ENCODE measurements at regions not wholly inside any gene's neighbourhood (a gene's known extent, or its start where the extent isn't known, plus 50 kb on each side); places are given as distances from the start of the nearest gene placed in this dataset.

DNA sequence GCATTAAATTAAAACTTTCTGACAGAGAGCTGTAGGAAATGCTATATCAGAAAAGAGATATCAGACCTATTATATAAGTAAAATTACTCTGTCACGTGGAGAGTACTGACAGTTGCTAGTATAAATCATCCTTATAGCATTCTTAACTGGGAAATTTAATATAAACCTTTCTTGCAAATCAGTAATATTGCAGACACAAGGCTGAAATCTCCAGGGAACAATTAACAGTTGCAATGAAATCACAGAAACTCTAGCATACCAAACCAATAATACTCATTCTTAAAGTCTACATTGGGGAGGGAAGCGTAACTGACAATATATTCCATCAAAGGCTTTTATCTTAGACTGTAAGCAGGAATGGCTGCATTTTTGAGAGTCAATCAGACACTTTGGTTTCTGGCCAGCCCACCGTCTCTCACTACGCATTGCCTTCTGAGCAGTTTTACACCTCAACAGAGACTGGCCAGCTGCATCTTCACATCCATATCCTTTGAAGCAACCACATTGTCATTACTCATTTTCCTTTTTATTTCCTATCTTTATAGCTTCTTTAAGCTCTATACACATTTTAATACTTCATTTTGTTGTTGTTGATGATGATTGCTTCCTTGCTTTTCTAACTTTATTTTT lies 536.0 kb upstream of the CDH2 start:
- no peak overlapping the region for H3K27ac ChIP-seq
- no peaks in the 10 kb centered on the region for H4K20me1 ChIP-seq
- H3K27me3 ChIP-seq = no peaks in the 10 kb centered on the region
- H3K4me2 ChIP-seq = no peak overlapping the region
- TF ChIP-seq Cebpa-rat (IDR thresholded peaks at IDR 0.05) = no peak
- H3K36me3 ChIP-seq = no peaks in the 10 kb centered on the region
- H3K9ac ChIP-seq = no peak overlapping the region
- H3K4me3 ChIP-seq = no peak overlapping the region
- no peaks in the 10 kb centered on the region for H3K9me3 ChIP-seq
- no peaks in the 10 kb centered on the region for H3K4me1 ChIP-seq

DNA sequence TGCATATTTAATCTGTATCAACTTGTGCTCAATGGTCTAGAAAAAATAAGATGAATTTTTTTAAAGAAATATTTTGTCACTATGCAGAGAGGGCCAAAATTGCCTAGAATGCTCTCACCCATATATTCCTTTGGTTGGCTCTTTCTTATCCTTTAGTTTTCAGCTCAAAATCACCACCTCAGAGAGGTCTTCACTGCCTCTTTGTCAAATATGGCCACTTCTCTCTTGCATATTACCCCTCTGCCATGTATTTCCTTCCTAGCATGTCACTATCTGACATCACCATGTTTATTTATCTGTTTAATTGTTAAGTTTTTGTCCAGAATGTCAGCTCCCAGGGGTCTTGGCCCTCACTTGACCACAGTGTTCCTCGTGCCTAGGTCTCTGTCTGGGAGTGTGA lies 535.2 kb upstream of the CDH2 start:
- Histone ChIP-seq H3K36me3 (no peaks in the 10 kb centered on the region), H3K9me3 (no peaks in the 10 kb centered on the region), H3K27ac (no peak overlapping the region), H3K27me3 (no peaks in the 10 kb centered on the region), H3K4me2 (no peak overlapping the region), H3K9ac (no peak overlapping the region), H3K4me3 (no peak overlapping the region), H3K4me1 (no peaks in the 10 kb centered on the region), H4K20me1 (no peaks in the 10 kb centered on the region)
- no peak for TF ChIP-seq Cebpa-rat (IDR thresholded peaks at IDR 0.05)

DNA sequence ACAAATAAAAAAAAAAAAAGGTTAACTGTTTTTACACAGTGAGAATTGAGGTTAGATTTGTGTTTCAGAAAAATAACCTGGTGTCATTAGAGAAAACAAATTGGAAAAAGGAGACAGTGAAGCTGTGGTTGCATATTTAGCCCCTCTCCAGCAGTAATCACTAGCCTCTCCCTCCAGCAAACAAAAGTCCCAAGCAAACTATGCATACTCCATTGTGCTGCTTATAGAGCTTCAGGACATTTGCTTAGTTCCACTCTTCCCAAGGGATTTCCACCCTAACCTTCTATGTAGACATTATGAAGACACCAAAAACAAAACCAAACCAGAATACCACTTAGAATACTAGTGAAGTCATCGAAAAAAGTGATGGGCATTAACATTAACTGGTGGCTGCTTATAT lies 534.2 kb upstream of the CDH2 start:
- Histone ChIP-seq H3K4me2 (no peak overlapping the region), H3K9me3 (no peaks in the 10 kb centered on the region), H3K4me1 (no peaks in the 10 kb centered on the region), H3K9ac (no peak overlapping the region), H3K27me3 (no peaks in the 10 kb centered on the region), H3K36me3 (no peaks in the 10 kb centered on the region), H4K20me1 (no peaks in the 10 kb centered on the region), H3K27ac (no peak overlapping the region), H3K4me3 (no peak overlapping the region)
- no peak for TF ChIP-seq Cebpa-rat (IDR thresholded peaks at IDR 0.05)

DNA sequence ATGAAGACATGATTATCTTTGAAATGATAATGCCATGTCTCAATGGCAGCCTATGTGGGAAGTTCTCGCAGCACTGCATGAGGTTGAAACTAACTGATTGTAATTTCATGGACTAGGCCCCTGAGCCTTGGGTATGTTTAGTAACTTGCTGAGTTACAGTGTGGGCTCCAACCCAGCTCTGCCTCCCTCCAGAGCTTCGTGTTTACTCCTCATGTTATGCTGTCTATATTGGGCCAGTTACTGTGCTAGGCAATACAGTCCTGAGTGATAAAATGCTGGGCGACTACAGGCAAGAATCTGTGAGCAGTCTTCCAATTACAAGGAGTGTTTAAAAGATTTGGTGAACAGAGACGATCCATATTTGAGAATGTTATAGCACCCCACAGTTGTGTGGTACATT lies 530.1 kb upstream of the CDH2 start:
- Histone ChIP-seq H3K4me2 (no peak overlapping the region), H4K20me1 (no peaks in the 10 kb centered on the region), H3K4me3 (no peak overlapping the region), H3K9me3 (no peaks in the 10 kb centered on the region), H3K9ac (no peak overlapping the region), H3K36me3 (no peaks in the 10 kb centered on the region), H3K27me3 (no peaks in the 10 kb centered on the region), H3K4me1 (no peaks in the 10 kb centered on the region), H3K27ac (no peak overlapping the region)
- TF ChIP-seq Cebpa-rat (IDR thresholded peaks at IDR 0.05) = no peak

- H3K27ac ChIP-seq = no peak overlapping the region
- no peaks in the 10 kb centered on the region for H3K4me1 ChIP-seq
- no peaks in the 10 kb centered on the region for H3K27me3 ChIP-seq
- H3K9ac ChIP-seq = no peak overlapping the region
- no peaks in the 10 kb centered on the region for H4K20me1 ChIP-seq
- no peak overlapping the region for H3K4me3 ChIP-seq
- H3K4me2 ChIP-seq = no peak overlapping the region
- no peaks in the 10 kb centered on the region for H3K36me3 ChIP-seq
- TF ChIP-seq Cebpa-rat (IDR thresholded peaks at IDR 0.05) = no peak
- no peaks in the 10 kb centered on the region for H3K9me3 ChIP-seq
Measured at GRCh38 chr18:28706397-28706796, 529.5 kb upstream of the CDH2 start.

- TF ChIP-seq Cebpa-rat (IDR thresholded peaks at IDR 0.05) = no peak
- H3K27me3 ChIP-seq = no peaks in the 10 kb centered on the region
- H3K9ac ChIP-seq = no peak overlapping the region
- H3K27ac ChIP-seq = no peak overlapping the region
- H3K36me3 ChIP-seq = no peaks in the 10 kb centered on the region
- H3K4me3 ChIP-seq = no peak overlapping the region
- H3K4me1 ChIP-seq = no peaks in the 10 kb centered on the region
- no peaks in the 10 kb centered on the region for H3K9me3 ChIP-seq
- H4K20me1 ChIP-seq = no peaks in the 10 kb centered on the region
- H3K4me2 ChIP-seq = no peak overlapping the region
Measured at GRCh38 chr18:28705482-28705881, 528.6 kb upstream of the CDH2 start.

DNA sequence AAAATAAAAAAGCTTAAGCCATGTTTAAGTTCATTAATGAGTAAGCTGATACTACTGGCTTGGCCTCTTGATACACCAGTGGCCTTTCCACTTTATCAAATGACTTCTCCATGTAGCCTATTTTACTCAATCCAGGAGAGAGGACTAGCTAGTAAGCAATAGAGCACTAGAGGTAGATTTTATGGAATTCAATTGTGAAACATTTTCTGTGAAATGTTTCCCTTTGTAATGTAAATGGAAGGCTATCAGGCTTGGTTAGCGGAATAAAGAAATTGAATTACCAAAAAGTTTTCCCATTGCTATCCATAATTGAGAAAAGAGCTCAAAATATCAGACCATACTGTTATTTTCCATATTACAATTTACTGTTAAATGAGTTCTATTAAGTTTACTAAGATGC lies 515.4 kb upstream of the CDH2 start:
- Histone ChIP-seq H3K27ac (no peak overlapping the region), H3K36me3 (no peaks in the 10 kb centered on the region), H3K4me1 (peaks cover 10% of the 10 kb centered on the region), H3K9ac (no peak overlapping the region), H3K9me3 (no peaks in the 10 kb centered on the region), H3K4me2 (no peak overlapping the region), H3K4me3 (no peak overlapping the region), H3K27me3 (no peaks in the 10 kb centered on the region), H4K20me1 (no peaks in the 10 kb centered on the region)
- TF ChIP-seq Cebpa-rat (IDR thresholded peaks at IDR 0.05) = no peak

GRCh38 chr18:28691496-28691840 lies 514.5 kb upstream of the CDH2 start:
- no peak overlapping the region for H3K27ac ChIP-seq
- peaks cover 10% of the 10 kb centered on the region for H3K4me1 ChIP-seq
- no peak overlapping the region for H3K9ac ChIP-seq
- H3K27me3 ChIP-seq = no peaks in the 10 kb centered on the region
- no peaks in the 10 kb centered on the region for H3K36me3 ChIP-seq
- no peak for TF ChIP-seq Cebpa-rat (IDR thresholded peaks at IDR 0.05)
- H3K4me2 ChIP-seq = no peak overlapping the region
- no peaks in the 10 kb centered on the region for H4K20me1 ChIP-seq
- no peak overlapping the region for H3K4me3 ChIP-seq
- no peaks in the 10 kb centered on the region for H3K9me3 ChIP-seq

DNA sequence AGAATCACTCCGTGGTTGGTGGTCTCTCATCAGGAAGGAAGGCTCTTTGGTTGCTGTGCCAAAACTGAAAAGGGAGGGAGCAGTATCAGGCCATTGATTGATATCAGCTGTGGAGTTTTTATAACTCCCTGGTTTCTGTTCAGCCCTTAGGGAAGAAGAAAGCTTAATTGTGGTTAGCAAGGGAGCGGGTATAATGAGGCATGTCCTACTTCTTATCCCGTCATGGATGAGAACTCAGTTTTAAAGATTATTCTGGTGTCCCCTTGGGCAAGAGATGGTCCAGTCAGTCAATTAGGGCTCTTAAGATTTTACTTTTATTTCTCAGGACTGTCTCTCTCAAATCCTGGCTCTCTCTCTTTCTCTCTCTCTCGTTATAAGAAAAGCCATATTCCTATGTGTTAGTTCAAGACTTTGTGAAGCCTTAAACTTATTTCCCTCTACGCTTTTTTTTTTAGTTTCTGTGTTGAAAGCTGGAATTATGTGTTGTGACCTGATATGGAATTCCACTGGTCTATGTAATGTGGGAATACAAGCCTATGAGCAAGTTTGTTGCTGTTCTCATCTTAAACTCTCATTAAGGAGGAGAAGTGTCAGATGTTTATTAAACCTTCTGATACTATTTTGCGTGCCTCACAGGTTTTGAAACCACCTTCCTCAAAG lies 514.0 kb upstream of the CDH2 start:
- no peak overlapping the region for H3K27ac ChIP-seq
- peak overlapping the region; percentile 35 for H3K4me2 ChIP-seq
- peaks cover 10% of the 10 kb centered on the region for H3K4me1 ChIP-seq
- H3K4me3 ChIP-seq = no peak overlapping the region
- H3K27me3 ChIP-seq = no peaks in the 10 kb centered on the region
- H3K9me3 ChIP-seq = no peaks in the 10 kb centered on the region
- H3K36me3 ChIP-seq = no peaks in the 10 kb centered on the region
- TF ChIP-seq Cebpa-rat (IDR thresholded peaks at IDR 0.05) = no peak
- H4K20me1 ChIP-seq = no peaks in the 10 kb centered on the region
- H3K9ac ChIP-seq = no peak overlapping the region

GRCh38 chr18:28690100-28690499 lies 513.2 kb upstream of the CDH2 start:
- peaks cover 10% of the 10 kb centered on the region for H3K4me1 ChIP-seq
- no peak overlapping the region for H3K4me3 ChIP-seq
- no peaks in the 10 kb centered on the region for H4K20me1 ChIP-seq
- H3K27me3 ChIP-seq = no peaks in the 10 kb centered on the region
- H3K9me3 ChIP-seq = no peaks in the 10 kb centered on the region
- no peak for TF ChIP-seq Cebpa-rat (IDR thresholded peaks at IDR 0.05)
- no peak overlapping the region for H3K27ac ChIP-seq
- no peaks in the 10 kb centered on the region for H3K36me3 ChIP-seq
- H3K9ac ChIP-seq = no peak overlapping the region
- peak overlapping the region; percentile 35; the same call in 1 of the 2 replicates for H3K4me2 ChIP-seq

DNA sequence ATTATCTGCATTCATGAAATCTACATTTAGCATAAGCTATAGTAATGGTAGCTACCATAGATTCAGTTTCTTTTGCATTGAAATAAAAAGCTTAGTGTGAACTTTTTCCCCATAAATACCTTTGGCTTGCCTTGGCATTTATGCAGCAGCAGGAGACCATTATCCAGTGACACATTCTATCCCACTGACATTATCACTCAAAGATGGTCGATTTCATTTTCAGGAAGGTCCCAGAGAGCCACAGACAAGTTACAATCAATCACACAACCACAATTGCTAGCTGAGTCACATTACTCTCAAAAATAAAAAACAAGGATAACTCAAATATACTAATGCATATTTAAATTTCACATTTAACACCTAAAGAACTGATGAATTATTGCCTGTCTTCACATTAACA lies 512.7 kb upstream of the CDH2 start:
- TF ChIP-seq Cebpa-rat (IDR thresholded peaks at IDR 0.05) = no peak

More for the DNA sequence above, 512.7 kb upstream of the CDH2 start:
- H3K9me3 ChIP-seq = no peaks in the 10 kb centered on the region
- no peaks in the 10 kb centered on the region for H3K27me3 ChIP-seq
- H3K9ac ChIP-seq = no peak overlapping the region
- H4K20me1 ChIP-seq = no peaks in the 10 kb centered on the region
- H3K4me3 ChIP-seq = no peak overlapping the region
- H3K4me1 ChIP-seq = peaks cover 10% of the 10 kb centered on the region
- no peaks in the 10 kb centered on the region for H3K36me3 ChIP-seq
- H3K4me2 ChIP-seq = no peak overlapping the region
- H3K27ac ChIP-seq = no peak overlapping the region
